ENCODE measurements at regions not wholly inside any gene's neighbourhood (a gene's known extent, or its start where the extent isn't known, plus 50 kb on each side); places are given as distances from the start of the nearest gene placed in this dataset.

- TF ChIP-seq CTCF (IDR thresholded peaks at IDR 0.05) (no peak), POLR2A (IDR thresholded peaks at IDR 0.05) (no peak)
Measured at GRCh38 chr5:173477345-173478040, 139.0 kb downstream of the BOD1 start.

Measured in stomach (tissue), 4 donors.